Muscle layer of duodenum (tissue), 2 donors: ENCODE measurements at regions not wholly inside any gene's neighbourhood (a gene's known extent, or its start where the extent isn't known, plus 50 kb on each side); places are given as distances from the start of the nearest gene placed in this dataset.

Experiments used
- H3K27ac ChIP-seq: one replicate; pipeline ENCODE4 v1.7.0; 2013; ENCODE audit warnings: mild to moderate bottlenecking, low read length
- H3K27me3 ChIP-seq: one replicate; pipeline ENCODE4 v1.7.0; 2013; ENCODE audit warnings: low read depth, mild to moderate bottlenecking, control low read depth, low read length
- H3K36me3 ChIP-seq, 2 donors: one replicate each; pipeline ENCODE4 v1.7.0; 2013; ENCODE audit warnings: low read length in 2 of 2, control low read depth in 1 of 2, mild to moderate bottlenecking in 1 of 2; ENCODE audit not compliant: insufficient read depth in 2 of 2, control insufficient read depth in 1 of 2
- H3K4me1 ChIP-seq, 2 donors: one replicate each; pipeline ENCODE4 v1.7.0; 2013; ENCODE audit warnings: low read length in 2 of 2, mild to moderate bottlenecking in 2 of 2, control low read depth in 1 of 2, moderate library complexity in 1 of 2; ENCODE audit not compliant: insufficient read depth in 2 of 2, control insufficient read depth in 1 of 2
- H3K4me3 ChIP-seq, 2 donors: one replicate each; pipeline ENCODE4 v1.7.0; 2013; ENCODE audit warnings: low read length in 2 of 2, low read depth in 1 of 2, mild to moderate bottlenecking in 1 of 2
- H3K9me3 ChIP-seq, 2 donors: one replicate each; pipeline ENCODE4 v1.7.0; 2013; ENCODE audit warnings: low read length in 2 of 2, control low read depth in 1 of 2, mild to moderate bottlenecking in 1 of 2; ENCODE audit not compliant: control insufficient read depth in 1 of 2
- donor health status: healthy.

- no peak overlapping the region for H3K4me3 ChIP-seq
Measured at GRCh38 chr2:16151651-16152050, 211.3 kb downstream of the MYCN start.

GRCh38 chr2:16151281-16151570, 210.9 kb downstream of the MYCN start:
- Histone ChIP-seq H3K9me3 (peaks cover 0 to 2% of the 10 kb centered on the region in 2 donors), H3K4me3 (no peak overlapping the region), H3K27ac (no peak overlapping the region), H3K27me3 (no peaks in the 10 kb centered on the region), H3K36me3 (no peaks in the 10 kb centered on the region), H3K4me1 (peaks cover 0 to 3% of the 10 kb centered on the region in 2 donors)

More at GRCh38 chr2:16151651-16152050, 211.3 kb downstream of the MYCN start:
- Histone ChIP-seq H3K27ac (no peak overlapping the region), H3K9me3 (peaks cover 0 to 2% of the 10 kb centered on the region in 2 donors), H3K4me1 (peaks cover 0 to 3% of the 10 kb centered on the region in 2 donors), H3K27me3 (no peaks in the 10 kb centered on the region), H3K36me3 (no peaks in the 10 kb centered on the region)

GRCh38 chr2:16150456-16151280, 210.3 kb downstream of the MYCN start:
- no peak overlapping the region for H3K27ac ChIP-seq
- no peak overlapping the region for H3K4me3 ChIP-seq
- H3K9me3 ChIP-seq: peaks cover 0 to 2% of the 10 kb centered on the region in 2 donors
- H3K36me3 ChIP-seq: no peaks in the 10 kb centered on the region
- H3K4me1 ChIP-seq: peaks cover 0 to 2% of the 10 kb centered on the region in 2 donors
- no peaks in the 10 kb centered on the region for H3K27me3 ChIP-seq

- no peaks in the 10 kb centered on the region for H3K27me3 ChIP-seq
- no peaks in the 10 kb centered on the region for H3K4me1 ChIP-seq
- H3K4me3 ChIP-seq: no peak overlapping the region
- no peak overlapping the region for H3K27ac ChIP-seq
- peaks cover 0 to 2% of the 10 kb centered on the region in 2 donors for H3K9me3 ChIP-seq
- H3K36me3 ChIP-seq: no peaks in the 10 kb centered on the region
Measured at GRCh38 chr2:16149349-16150243, 209.2 kb downstream of the MYCN start.

GRCh38 chr2:16148632-16149348, 208.4 kb downstream of the MYCN start:
- no peaks in the 10 kb centered on the region for H3K36me3 ChIP-seq
- H3K9me3 ChIP-seq: peaks cover 0 to 2% of the 10 kb centered on the region in 2 donors
- no peak overlapping the region for H3K27ac ChIP-seq
- no peaks in the 10 kb centered on the region for H3K4me1 ChIP-seq
- H3K4me3 ChIP-seq: no peak overlapping the region
- no peaks in the 10 kb centered on the region for H3K27me3 ChIP-seq

GRCh38 chr2:16142383-16143361, 202.3 kb downstream of the MYCN start:
- Histone ChIP-seq H3K36me3 (no peaks in the 10 kb centered on the region), H3K27ac (no peak overlapping the region), H3K9me3 (no peaks in the 10 kb centered on the region), H3K27me3 (no peaks in the 10 kb centered on the region), H3K4me3 (no peak overlapping the region), H3K4me1 (no peaks in the 10 kb centered on the region)

- Histone ChIP-seq H3K27me3 (no peaks in the 10 kb centered on the region), H3K4me1 (no peaks in the 10 kb centered on the region), H3K27ac (no peak overlapping the region), H3K36me3 (no peaks in the 10 kb centered on the region), H3K9me3 (no peaks in the 10 kb centered on the region), H3K4me3 (no peak overlapping the region)
Measured at GRCh38 chr2:16141641-16141921, 201.2 kb downstream of the MYCN start.

GRCh38 chr2:16140771-16141640, 200.7 kb downstream of the MYCN start:
- Histone ChIP-seq H3K27me3 (no peaks in the 10 kb centered on the region), H3K36me3 (no peaks in the 10 kb centered on the region), H3K4me1 (no peaks in the 10 kb centered on the region), H3K4me3 (no peak overlapping the region), H3K9me3 (no peaks in the 10 kb centered on the region), H3K27ac (no peak overlapping the region)

GRCh38 chr2:16139663-16140615, 199.6 kb downstream of the MYCN start:
- Histone ChIP-seq H3K36me3 (no peaks in the 10 kb centered on the region), H3K4me3 (no peak overlapping the region), H3K27me3 (no peaks in the 10 kb centered on the region), H3K27ac (no peak overlapping the region), H3K9me3 (no peaks in the 10 kb centered on the region), H3K4me1 (no peaks in the 10 kb centered on the region)
